ENCODE measurements at regions not wholly inside any gene's neighbourhood (a gene's known extent, or its start where the extent isn't known, plus 50 kb on each side); places are given as distances from the start of the nearest gene placed in this dataset.
"Not testable (repeated sequence)": the region's sequence is repeated elsewhere in the genome, so short reads cannot be mapped to it uniquely, and the experiment has no call there.

GRCh38 chr4:3623106-3623505, 90.9 kb upstream of the LRPAP1 start:
- TF ChIP-seq CTCF (IDR thresholded peaks at IDR 0.05) = no peak
- no peak for TF ChIP-seq POLR2A (IDR thresholded peaks at IDR 0.05)
- intact Hi-C loops (cut with DNase I; ENCODE audit: low total_unique reads) = no loop called here
- no peak overlapping the region for H3K4me3 ChIP-seq (ENCODE audit: low read depth, poor library complexity, severe bottlenecking)
- no peak for DNase-seq (ENCODE audit: low spot score in 2 of 2)
- 66 to 71% methylated on average over 7 of the region's 7 CpGs for WGBS, 2 donors

GRCh38 chr4:3620365-3620764, 88.1 kb upstream of the LRPAP1 start:
- H3K4me3 ChIP-seq (ENCODE audit: low read depth, poor library complexity, severe bottlenecking); intact Hi-C loops (cut with DNase I; ENCODE audit: low total_unique reads); DNase-seq (ENCODE audit: low spot score in 2 of 2): not testable (repeated sequence)
- WGBS, 2 donors = 43 to 49% methylated on average over 6 of the region's 6 CpGs

GRCh38 chr4:3619698-3620097, 87.5 kb upstream of the LRPAP1 start:
- WGBS, 2 donors = 79 to 88% methylated on average over 3 to 4 of the region's 4 CpGs
- intact Hi-C loops (cut with DNase I; ENCODE audit: low total_unique reads) = loop anchor here (10.0 kb wide), 1 partner anchor 1555 kb away; no protein-coding TSS in a partner anchor
- H3K4me3 ChIP-seq (ENCODE audit: low read depth, poor library complexity, severe bottlenecking); DNase-seq (ENCODE audit: low spot score in 2 of 2): not testable (repeated sequence)

GRCh38 chr4:3618341-3618740, 86.1 kb upstream of the LRPAP1 start:
- intact Hi-C loops (cut with DNase I; ENCODE audit: low total_unique reads) = loop anchor here (10.0 kb wide), 1 partner anchor 1554 kb away; no protein-coding TSS in a partner anchor
- DNase-seq (ENCODE audit: low spot score in 2 of 2); H3K4me3 ChIP-seq (ENCODE audit: low read depth, poor library complexity, severe bottlenecking): not testable (repeated sequence)
- WGBS, 2 donors = 86 to 90% methylated on average over 3 of the region's 3 CpGs

- no peak overlapping the region for H3K4me3 ChIP-seq (ENCODE audit: low read depth, poor library complexity, severe bottlenecking)
- TF ChIP-seq CTCF (IDR thresholded peaks at IDR 0.05) (no peak), POLR2A (IDR thresholded peaks at IDR 0.05) (no peak)
- WGBS, 2 donors = 85 to 86% methylated on average over 40 of the region's 40 CpGs
- intact Hi-C loops (cut with DNase I; ENCODE audit: low total_unique reads) = loop anchor here (10.0 kb wide), 1 partner anchor 1551 kb away; no protein-coding TSS in a partner anchor
- DNase-seq (ENCODE audit: low spot score in 2 of 2) = no peak
Measured at GRCh38 chr4:3615386-3616286, 83.4 kb upstream of the LRPAP1 start.

- 79 to 81% methylated on average over 8 of the region's 8 CpGs for WGBS, 2 donors
- TF ChIP-seq POLR2A (IDR thresholded peaks at IDR 0.05) = no peak
- no peak for TF ChIP-seq CTCF (IDR thresholded peaks at IDR 0.05)
- intact Hi-C loops (cut with DNase I; ENCODE audit: low total_unique reads) = loop anchor here (10.0 kb wide), 1 partner anchor 1550 kb away; no protein-coding TSS in a partner anchor
- no peak for DNase-seq (ENCODE audit: low spot score in 2 of 2)
- H3K4me3 ChIP-seq (ENCODE audit: low read depth, poor library complexity, severe bottlenecking) = no peak overlapping the region
Measured at GRCh38 chr4:3614731-3614980, 82.4 kb upstream of the LRPAP1 start.

GRCh38 chr4:3613967-3614730, 81.9 kb upstream of the LRPAP1 start:
- H3K4me3 ChIP-seq (ENCODE audit: low read depth, poor library complexity, severe bottlenecking) = no peak overlapping the region
- 54 to 56% methylated on average over 24 to 25 of the region's 25 CpGs for WGBS, 2 donors
- intact Hi-C loops (cut with DNase I; ENCODE audit: low total_unique reads) = loop anchor here (10.0 kb wide), 1 partner anchor 1549 kb away; no protein-coding TSS in a partner anchor
- no peak for DNase-seq (ENCODE audit: low spot score in 2 of 2)
- TF ChIP-seq POLR2A (IDR thresholded peaks at IDR 0.05) (no peak), CTCF (IDR thresholded peaks at IDR 0.05) (no peak)

Measured in lower leg skin (tissue), 4 donors.